ENCODE measurements at regions not wholly inside any gene's neighbourhood (a gene's known extent, or its start where the extent isn't known, plus 50 kb on each side); places are given as distances from the start of the nearest gene placed in this dataset.
A peak's percentile ranks its signal among the peaks of the same experiment; 100 is the strongest.

DNA sequence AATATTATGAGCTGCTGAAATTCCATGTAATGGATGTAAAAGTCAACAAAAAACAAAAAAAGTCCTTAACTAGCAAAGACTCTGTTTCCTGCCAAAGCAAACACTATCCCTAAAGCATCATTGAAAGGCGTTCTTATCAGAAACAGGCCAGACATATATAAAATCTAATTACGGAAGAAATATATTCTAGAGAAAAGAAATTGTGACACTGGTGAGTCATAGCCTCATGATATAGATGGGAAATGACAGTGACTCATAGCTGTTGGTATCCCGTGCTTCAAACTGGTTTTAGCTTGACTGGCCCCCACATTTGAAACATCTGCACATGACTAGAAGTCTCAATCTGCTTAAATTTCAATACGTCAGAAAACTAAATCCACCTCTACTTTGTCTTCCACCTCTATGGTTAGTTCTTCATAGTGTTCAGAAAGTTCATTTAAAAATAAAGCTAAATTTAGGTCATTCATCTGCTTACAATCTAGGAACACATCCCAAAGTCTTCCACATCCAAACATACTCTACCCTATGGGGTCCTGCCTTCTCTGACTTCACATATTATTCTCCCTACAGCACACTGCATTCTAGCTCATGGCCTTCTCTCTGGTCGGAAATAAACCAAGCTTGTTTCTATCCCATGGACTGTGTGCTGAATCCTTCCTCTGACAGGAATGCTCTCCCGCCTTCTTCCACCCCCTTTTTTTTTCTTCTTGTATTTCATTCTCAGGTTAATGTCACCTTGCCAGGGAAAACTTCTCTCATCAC is 456.3 kb upstream of the ARRDC4 start:
- Histone ChIP-seq H3K27me3 (ENCODE audit: control insufficient read depth, insufficient read depth, low read length) (no peaks in the 10 kb centered on the region), H4K91ac (ENCODE audit: insufficient read depth, low read depth, low read length) (no peak overlapping the region), H2AK9ac (replicated peaks; ENCODE audit: low read depth, low read length, poor library complexity) (no peak overlapping the region), H3K27ac (ENCODE audit: insufficient read depth, low read length) (no peak overlapping the region), H2BK5ac (ENCODE audit: low read depth, low read length, poor library complexity, severe bottlenecking) (no peak overlapping the region), H4K20me1 (ENCODE audit: insufficient read depth, low read length) (no peaks in the 10 kb centered on the region), H2AFZ (replicated peaks; ENCODE audit: low read length, poor library complexity) (no peak overlapping the region), H3K56ac (ENCODE audit: extremely low read depth, insufficient read depth, low read length) (no peak overlapping the region), H3K9me3 (ENCODE audit: control insufficient read depth, insufficient read depth, low read length) (peaks cover 9% of the 10 kb centered on the region; the same call in 1 of the 2 replicates), H3K14ac (replicated peaks; ENCODE audit: low read depth, low read length) (no peak overlapping the region), H3K18ac (ENCODE audit: low read depth, low read length) (no peak overlapping the region), H3K36me3 (ENCODE audit: control insufficient read depth, insufficient read depth, low read length) (no peaks in the 10 kb centered on the region), H4K5ac (ENCODE audit: low read depth, low read length) (no peak overlapping the region), H3K79me1 (ENCODE audit: low read depth in 1 of 2, low read length in 2 of 2) (no peaks in the 10 kb centered on the region), H4K8ac (ENCODE audit: low read depth in 2 of 2, low read length in 2 of 2) (no peak overlapping the region), H3K9ac (ENCODE audit: low read depth, low read length) (no peak overlapping the region), H3K4me2 (ENCODE audit: low read depth, low read length) (no peak overlapping the region), H3K9me1 (ENCODE audit: insufficient read depth, low read length) (no peaks in the 10 kb centered on the region), H2BK20ac (ENCODE audit: low read depth, low read length) (no peak overlapping the region), H3K4ac (ENCODE audit: low read depth, low read length) (no peak overlapping the region), H3K4me1 (ENCODE audit: control insufficient read depth, insufficient read depth, low read length) (no peaks in the 10 kb centered on the region), H2BK120ac (ENCODE audit: low read depth, low read length) (no peak overlapping the region), H3K23ac (ENCODE audit: low read depth, low read length) (no peak overlapping the region), H2AK5ac (ENCODE audit: low read depth, low read length) (no peak overlapping the region), H3K4me3 (ENCODE audit: insufficient read depth, low read depth, low read length) (no peak overlapping the region), H2BK15ac (ENCODE audit: low read depth, low read length) (no peak overlapping the region)
- BruUV-seq (replicated peaks), result no TSS peak
- in situ Hi-C loops (cut with MboI; ENCODE audit: low sequenced_read_pairs), result no loop called here
- ChIA-PET POLR2A (ENCODE audit: unreplicated experiment) (no interaction called here), CTCF (no interaction called here)
- dilution Hi-C loops (cut with HindIII; ENCODE audit: low sequenced_read_pairs, unreplicated experiment), result no loop called here
- no peak for ATAC-seq (ENCODE audit: low read depth)
- DNase-seq, result peak; percentile 0
- WGBS, 2 experiments (ENCODE audit: extremely low coverage in 2 of 2, insufficient read length in 1 of 2), result no CpG with 5 or more reads among the region's 6 CpGs
- TF ChIP-seq MAFK (IDR thresholded peaks at IDR 0.05; ENCODE audit: low read depth, low read length), result no peak
- no peak for TF ChIP-seq CHD1 (IDR thresholded peaks at IDR 0.05; ENCODE audit: low read depth, low read length)
- no peak for TF ChIP-seq FOS (IDR thresholded peaks at IDR 0.05; ENCODE audit: low read depth, low read length)
- no peak for TF ChIP-seq SMC3 (IDR thresholded peaks at IDR 0.05; ENCODE audit: low read depth, low read length)
- TF ChIP-seq, protein P1, sequence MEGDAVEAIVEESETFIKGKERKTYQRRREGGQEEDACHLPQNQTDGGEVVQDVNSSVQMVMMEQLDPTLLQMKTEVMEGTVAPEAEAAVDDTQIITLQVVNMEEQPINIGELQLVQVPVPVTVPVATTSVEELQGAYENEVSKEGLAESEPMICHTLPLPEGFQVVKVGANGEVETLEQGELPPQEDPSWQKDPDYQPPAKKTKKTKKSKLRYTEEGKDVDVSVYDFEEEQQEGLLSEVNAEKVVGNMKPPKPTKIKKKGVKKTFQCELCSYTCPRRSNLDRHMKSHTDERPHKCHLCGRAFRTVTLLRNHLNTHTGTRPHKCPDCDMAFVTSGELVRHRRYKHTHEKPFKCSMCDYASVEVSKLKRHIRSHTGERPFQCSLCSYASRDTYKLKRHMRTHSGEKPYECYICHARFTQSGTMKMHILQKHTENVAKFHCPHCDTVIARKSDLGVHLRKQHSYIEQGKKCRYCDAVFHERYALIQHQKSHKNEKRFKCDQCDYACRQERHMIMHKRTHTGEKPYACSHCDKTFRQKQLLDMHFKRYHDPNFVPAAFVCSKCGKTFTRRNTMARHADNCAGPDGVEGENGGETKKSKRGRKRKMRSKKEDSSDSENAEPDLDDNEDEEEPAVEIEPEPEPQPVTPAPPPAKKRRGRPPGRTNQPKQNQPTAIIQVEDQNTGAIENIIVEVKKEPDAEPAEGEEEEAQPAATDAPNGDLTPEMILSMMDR (conservative IDR thresholded peaks at IDR 0.05; ENCODE audit: low read depth, low read length), result no peak
- TF ChIP-seq POLR2A (IDR thresholded peaks at IDR 0.05; ENCODE audit: low read depth, low read length), result no peak
- TF ChIP-seq, protein P2, sequence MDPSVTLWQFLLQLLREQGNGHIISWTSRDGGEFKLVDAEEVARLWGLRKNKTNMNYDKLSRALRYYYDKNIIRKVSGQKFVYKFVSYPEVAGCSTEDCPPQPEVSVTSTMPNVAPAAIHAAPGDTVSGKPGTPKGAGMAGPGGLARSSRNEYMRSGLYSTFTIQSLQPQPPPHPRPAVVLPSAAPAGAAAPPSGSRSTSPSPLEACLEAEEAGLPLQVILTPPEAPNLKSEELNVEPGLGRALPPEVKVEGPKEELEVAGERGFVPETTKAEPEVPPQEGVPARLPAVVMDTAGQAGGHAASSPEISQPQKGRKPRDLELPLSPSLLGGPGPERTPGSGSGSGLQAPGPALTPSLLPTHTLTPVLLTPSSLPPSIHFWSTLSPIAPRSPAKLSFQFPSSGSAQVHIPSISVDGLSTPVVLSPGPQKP (IDR thresholded peaks at IDR 0.05; ENCODE audit: borderline replicate concordance, low read depth, low read length), result no peak
- TF ChIP-seq NFE2L2 (IDR thresholded peaks at IDR 0.05; ENCODE audit: low read depth, low read length), result no peak
- TF ChIP-seq RAD21 (IDR thresholded peaks at IDR 0.05; ENCODE audit: low read length), result no peak
- TF ChIP-seq RCOR1 (IDR thresholded peaks at IDR 0.05; ENCODE audit: insufficient replicate concordance, low read length), result no peak
- TF ChIP-seq MAZ (IDR thresholded peaks at IDR 0.05; ENCODE audit: borderline replicate concordance, low read depth, low read length), result no peak
- no peak for TF ChIP-seq CEBPB (IDR thresholded peaks at IDR 0.05; ENCODE audit: low read depth, low read length)
- no peak for TF ChIP-seq BHLHE40 (IDR thresholded peaks at IDR 0.05; ENCODE audit: low read depth, low read length)
- intact Hi-C loops (cut with micrococcal nuclease), result no loop called here

Measured in IMR-90 (cell line).